ENCODE measurements at regions not wholly inside any gene's neighbourhood (a gene's known extent, or its start where the extent isn't known, plus 50 kb on each side); places are given as distances from the start of the nearest gene placed in this dataset.

DNA sequence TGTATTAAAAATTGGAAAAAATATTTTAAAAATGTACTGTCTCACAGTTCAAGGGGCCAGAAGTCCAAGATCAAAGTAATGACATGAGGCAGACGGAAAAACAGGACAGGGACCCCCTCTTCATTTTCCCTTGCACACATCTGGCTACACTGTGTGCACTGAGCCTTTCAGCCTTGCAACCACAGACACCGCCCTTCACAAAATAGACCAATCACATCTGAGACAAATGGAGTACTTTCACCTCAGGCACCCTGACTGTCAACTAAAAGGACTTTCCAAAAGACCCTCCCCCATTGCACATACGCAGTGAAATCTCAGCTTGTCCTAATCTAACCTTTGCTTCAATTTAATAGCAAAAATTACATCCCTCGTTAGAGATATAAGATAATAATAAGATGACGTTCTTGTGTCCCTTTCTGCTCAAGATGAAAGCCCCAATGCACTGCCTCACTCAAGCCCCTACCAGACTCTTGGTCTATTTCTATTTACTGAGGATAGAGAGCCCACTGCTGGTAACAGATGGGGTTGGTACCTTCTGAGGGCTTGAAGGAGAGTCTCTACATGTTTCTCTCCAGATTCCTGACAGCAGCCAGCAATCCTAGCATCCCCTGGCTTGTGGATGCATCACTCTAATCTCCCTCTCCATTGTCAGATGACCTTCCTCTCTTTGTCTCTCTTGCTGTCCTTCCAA is 514.8 kb upstream of the ADAMTS16 start:
- in situ Hi-C loops (cut with HindIII; ENCODE audit: low pct_unique_long_range_greater_than_20kb, low sequenced_read_pairs), result no loop called here
- no peak for DNase-seq (ENCODE audit: low read depth in 1 of 2, low spot score in 1 of 2)
- no peak for TF ChIP-seq JUND (IDR thresholded peaks at IDR 0.05; ENCODE audit: low read depth)

DNA sequence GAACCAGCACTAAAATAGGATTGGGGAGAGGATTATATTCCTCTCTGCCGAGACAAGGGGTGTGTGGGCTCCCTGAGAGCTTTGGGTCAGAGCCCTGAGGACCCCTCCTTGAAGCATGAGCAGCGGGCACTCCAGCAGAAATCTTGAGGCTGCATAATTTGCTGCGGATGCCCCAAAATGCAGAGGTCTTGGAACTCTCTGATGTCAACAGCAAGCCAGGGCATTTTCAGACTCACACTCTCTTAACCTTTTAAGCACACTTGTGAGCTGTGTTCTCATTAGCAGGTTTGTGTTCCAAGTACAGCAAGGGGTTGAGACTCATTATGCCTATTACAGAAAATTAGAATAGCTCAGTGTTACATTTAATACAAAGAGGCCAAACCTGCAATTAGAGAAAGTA is 513.0 kb upstream of the ADAMTS16 start:
- in situ Hi-C loops (cut with HindIII; ENCODE audit: low pct_unique_long_range_greater_than_20kb, low sequenced_read_pairs), result no loop called here
- DNase-seq (ENCODE audit: low read depth in 1 of 2, low spot score in 1 of 2), result no peak
- TF ChIP-seq JUND (IDR thresholded peaks at IDR 0.05; ENCODE audit: low read depth), result no peak

DNA sequence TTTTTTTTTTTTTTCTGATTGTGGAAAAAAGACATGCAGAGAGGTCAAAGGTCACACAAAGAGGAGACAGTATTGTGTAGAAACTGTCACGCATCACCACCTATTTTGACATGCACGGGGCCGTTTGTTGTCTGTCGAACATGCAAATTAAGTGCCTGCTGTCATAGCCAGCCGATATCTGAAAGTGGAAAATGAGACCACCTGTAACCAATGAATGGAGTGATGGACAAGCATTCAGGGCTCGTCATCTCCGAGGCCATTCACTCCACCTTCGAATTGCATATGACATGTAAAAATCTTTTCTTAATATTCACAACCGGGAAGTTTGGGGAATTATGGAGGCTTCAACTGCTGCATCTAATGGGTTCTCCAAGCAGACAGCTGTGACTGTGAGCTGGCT is 512.2 kb upstream of the ADAMTS16 start:
- TF ChIP-seq JUND (IDR thresholded peaks at IDR 0.05; ENCODE audit: low read depth), result no peak
- in situ Hi-C loops (cut with HindIII; ENCODE audit: low pct_unique_long_range_greater_than_20kb, low sequenced_read_pairs), result no loop called here
- no peak for DNase-seq (ENCODE audit: low read depth in 1 of 2, low spot score in 1 of 2)

DNA sequence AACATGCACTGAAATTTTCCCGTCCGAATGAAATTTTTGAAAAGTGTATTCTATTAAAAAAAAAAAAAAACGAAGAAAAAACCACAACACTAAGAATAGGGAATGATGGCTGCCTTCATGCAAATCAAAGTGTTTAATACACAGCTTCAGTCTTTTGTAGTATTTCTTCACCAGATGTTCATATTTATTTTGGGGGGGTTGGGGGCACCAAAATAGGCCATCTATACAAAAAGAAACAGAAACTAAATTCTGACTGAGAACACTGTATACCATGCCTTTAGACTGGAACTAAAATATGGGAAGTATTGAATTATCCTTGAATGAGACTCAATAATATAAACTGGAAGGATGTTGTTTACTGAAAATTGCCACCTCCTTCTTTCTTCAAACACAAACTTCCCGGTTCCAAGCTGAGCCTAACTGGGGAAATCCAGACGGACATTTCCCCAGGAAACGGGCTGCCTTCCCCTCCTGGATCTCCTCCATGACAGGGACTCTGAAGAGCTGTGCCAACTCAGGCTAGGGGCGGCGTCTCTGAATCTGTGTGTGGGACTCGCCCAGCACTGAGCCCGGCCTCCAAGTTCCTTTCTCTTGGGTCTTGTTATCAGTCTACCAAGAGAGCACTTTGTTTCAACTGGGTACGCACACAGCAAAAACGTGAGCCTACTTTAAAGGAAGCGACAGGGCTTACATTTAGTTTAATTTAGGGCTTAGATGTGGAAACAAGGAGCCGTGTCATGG is 511.3 kb upstream of the ADAMTS16 start:
- DNase-seq (ENCODE audit: low read depth in 1 of 2, low spot score in 1 of 2), result no peak
- in situ Hi-C loops (cut with HindIII; ENCODE audit: low pct_unique_long_range_greater_than_20kb, low sequenced_read_pairs), result no loop called here
- TF ChIP-seq JUND (IDR thresholded peaks at IDR 0.05; ENCODE audit: low read depth), result no peak

DNA sequence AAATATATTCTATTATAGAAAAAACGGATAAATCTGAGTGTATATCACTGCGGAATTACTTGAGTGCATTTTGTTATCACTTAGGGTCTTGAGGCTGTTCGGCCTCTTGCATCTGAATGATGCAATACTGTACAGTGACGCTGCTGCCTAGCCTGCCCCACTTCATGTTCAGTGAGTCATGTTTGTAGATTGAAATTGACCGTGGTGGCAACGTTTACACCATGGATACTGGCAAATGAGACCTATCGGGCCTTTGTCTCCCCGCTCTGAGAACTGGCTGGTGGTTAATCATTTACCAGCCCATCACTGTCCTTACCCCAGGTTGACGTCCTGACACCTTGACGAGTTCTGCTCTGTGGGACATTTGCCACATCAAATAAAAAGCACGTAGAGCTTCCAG is 510.1 kb upstream of the ADAMTS16 start:
- DNase-seq (ENCODE audit: low read depth in 1 of 2, low spot score in 1 of 2), result no peak
- in situ Hi-C loops (cut with HindIII; ENCODE audit: low pct_unique_long_range_greater_than_20kb, low sequenced_read_pairs), result no loop called here
- no peak for TF ChIP-seq JUND (IDR thresholded peaks at IDR 0.05; ENCODE audit: low read depth)

DNA sequence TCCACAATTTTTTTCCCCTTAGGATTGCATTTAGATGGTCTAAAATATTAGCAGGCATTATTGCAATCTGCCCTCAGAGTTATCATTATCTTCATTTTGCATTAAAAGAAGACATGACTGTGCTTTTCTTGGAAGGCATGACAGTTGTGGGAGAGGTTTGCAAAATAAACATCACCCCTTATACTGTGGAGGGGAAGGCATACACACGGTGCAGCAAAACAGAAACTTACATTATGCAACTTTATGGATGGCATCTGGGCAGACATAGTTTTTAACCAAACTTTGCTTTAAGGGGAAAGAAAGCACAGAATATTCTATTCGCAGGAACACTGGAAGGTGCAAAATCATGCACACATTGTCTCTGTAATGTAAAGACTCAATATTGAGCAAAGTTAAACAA is 505.8 kb upstream of the ADAMTS16 start:
- TF ChIP-seq JUND (IDR thresholded peaks at IDR 0.05; ENCODE audit: low read depth), result no peak
- DNase-seq (ENCODE audit: low read depth in 1 of 2, low spot score in 1 of 2), result no peak
- in situ Hi-C loops (cut with HindIII; ENCODE audit: low pct_unique_long_range_greater_than_20kb, low sequenced_read_pairs), result no loop called here

DNA sequence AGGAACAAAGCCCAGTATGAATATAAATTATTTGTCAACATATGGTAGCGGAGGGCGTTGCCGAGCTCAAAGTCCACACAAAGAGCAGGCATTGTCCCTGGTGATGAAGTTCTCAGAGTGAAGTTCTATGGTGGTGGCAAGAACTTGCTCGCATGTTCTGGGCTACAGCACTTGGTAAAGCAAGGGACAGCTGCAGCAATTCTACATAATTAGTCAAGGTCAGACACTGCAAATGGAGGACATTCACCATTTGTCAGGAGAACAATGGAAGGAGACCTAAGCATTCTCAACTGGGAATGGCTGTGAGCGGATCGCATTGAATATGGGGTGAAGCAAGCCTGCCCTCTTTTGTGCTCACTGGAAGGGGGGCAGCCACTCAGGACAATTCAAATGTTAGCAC is 503.8 kb upstream of the ADAMTS16 start:
- DNase-seq (ENCODE audit: low read depth in 1 of 2, low spot score in 1 of 2), result no peak
- in situ Hi-C loops (cut with HindIII; ENCODE audit: low pct_unique_long_range_greater_than_20kb, low sequenced_read_pairs), result no loop called here
- no peak for TF ChIP-seq JUND (IDR thresholded peaks at IDR 0.05; ENCODE audit: low read depth)

DNA sequence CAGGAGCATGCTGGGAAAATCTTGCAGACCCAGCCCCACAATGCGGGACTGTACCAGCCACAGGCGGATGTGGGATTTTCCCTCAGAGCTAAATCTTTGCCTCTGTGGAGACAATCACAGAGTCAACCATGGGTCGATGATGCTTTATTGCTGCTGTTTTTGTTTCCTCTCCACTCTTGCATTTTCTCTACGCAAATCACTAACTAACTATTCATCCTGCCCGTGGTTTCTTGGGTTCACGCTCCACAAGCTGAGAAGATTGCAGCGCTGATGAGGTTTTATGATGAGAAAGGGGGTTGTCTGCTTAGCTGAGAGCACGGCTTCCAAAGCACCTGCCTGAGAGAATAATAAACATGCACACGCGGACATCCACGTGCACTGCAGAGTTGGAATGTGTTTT is 500.2 kb upstream of the ADAMTS16 start:
- no peak for TF ChIP-seq JUND (IDR thresholded peaks at IDR 0.05; ENCODE audit: low read depth)
- in situ Hi-C loops (cut with HindIII; ENCODE audit: low pct_unique_long_range_greater_than_20kb, low sequenced_read_pairs), result no loop called here
- no peak for DNase-seq (ENCODE audit: low read depth in 1 of 2, low spot score in 1 of 2)

DNA sequence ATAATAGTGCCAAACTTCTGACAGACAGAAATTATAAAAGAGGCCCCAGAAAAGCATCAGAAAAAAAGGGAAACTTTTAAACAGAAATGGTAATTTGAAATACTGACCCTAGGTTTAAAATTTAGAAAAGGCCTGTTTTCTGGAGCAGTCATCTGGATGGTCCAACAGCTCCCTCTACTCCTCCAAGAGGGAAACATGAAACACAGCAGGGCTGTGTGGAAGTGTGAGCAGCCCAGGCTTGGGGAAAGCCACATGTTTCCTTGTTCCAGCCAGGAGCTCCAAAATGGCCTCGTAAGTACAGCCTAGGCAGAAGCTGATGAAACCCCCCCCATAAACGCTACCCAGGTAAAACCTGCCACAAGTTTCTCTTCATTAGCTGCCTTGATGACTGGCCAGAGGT is 499.3 kb upstream of the ADAMTS16 start:
- in situ Hi-C loops (cut with HindIII; ENCODE audit: low pct_unique_long_range_greater_than_20kb, low sequenced_read_pairs), result no loop called here
- DNase-seq (ENCODE audit: low read depth in 1 of 2, low spot score in 1 of 2), result peak in 1 of 2 experiments; percentile 34
- no peak for TF ChIP-seq JUND (IDR thresholded peaks at IDR 0.05; ENCODE audit: low read depth)

DNA sequence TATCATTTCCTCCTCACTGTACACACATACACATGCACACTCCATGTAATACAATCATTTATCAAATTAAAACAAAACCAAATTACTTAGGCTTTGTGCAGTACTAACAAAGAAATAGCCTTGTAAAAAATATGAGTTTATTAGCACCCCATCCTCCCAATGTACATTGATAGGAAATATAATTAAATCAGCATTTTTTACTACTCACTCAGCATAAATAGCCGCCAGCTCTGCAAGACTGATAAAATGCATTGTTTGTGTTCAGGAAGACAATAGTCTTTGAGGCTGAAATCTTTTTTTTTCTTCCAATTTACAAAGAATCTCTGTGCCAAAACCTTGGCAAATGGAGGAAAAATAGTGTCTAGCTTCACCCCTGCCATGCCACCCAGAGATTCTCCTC is 497.6 kb upstream of the ADAMTS16 start:
- in situ Hi-C loops (cut with HindIII; ENCODE audit: low pct_unique_long_range_greater_than_20kb, low sequenced_read_pairs), result no loop called here
- TF ChIP-seq JUND (IDR thresholded peaks at IDR 0.05; ENCODE audit: low read depth), result no peak
- no peak for DNase-seq (ENCODE audit: low read depth in 1 of 2, low spot score in 1 of 2)

DNA sequence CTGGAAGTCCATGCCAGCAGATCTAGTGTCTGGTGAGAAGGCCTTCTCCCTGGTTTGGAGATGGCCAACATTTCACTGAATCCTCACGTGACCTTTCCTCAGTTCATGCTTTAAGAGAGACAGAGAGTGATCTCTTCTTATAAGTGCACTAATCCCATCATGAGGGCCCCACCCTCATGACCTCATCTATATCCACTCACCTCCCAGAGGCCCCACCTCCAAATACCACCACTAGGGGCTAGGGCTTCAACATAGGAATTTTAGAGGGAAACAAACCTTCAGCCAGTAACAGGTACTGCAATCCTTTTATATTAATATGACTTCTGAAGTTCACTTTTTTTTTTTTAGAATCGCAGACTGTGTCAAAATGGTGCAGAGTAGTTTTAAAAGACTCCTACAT is 496.9 kb upstream of the ADAMTS16 start:
- no peak for TF ChIP-seq JUND (IDR thresholded peaks at IDR 0.05; ENCODE audit: low read depth)
- in situ Hi-C loops (cut with HindIII; ENCODE audit: low pct_unique_long_range_greater_than_20kb, low sequenced_read_pairs), result no loop called here
- DNase-seq (ENCODE audit: low read depth in 1 of 2, low spot score in 1 of 2), result no peak

DNA sequence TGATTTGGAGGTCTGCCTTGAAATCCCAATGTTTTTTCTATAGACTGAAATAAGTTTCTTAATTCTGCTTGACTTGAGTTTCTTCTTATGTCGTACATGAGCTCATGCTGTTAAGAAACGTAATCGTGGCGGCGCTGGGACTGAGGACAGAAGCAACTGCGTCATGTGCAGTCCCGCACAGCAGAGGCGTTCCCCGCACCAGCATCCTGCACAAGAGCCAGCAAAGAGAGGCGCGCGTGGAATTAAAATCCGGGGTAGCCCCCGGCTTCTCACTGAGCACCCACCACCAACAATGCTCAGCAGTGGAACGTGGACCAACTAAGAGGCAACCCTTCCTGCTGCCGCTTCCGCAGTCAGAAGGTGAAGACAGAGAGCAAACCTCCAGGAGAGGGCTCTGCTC is 496.2 kb upstream of the ADAMTS16 start:
- in situ Hi-C loops (cut with HindIII; ENCODE audit: low pct_unique_long_range_greater_than_20kb, low sequenced_read_pairs), result no loop called here
- peak; percentile 21 to 28 for DNase-seq (ENCODE audit: low read depth in 1 of 2, low spot score in 1 of 2)
- TF ChIP-seq JUND (IDR thresholded peaks at IDR 0.05; ENCODE audit: low read depth), result no peak

DNA sequence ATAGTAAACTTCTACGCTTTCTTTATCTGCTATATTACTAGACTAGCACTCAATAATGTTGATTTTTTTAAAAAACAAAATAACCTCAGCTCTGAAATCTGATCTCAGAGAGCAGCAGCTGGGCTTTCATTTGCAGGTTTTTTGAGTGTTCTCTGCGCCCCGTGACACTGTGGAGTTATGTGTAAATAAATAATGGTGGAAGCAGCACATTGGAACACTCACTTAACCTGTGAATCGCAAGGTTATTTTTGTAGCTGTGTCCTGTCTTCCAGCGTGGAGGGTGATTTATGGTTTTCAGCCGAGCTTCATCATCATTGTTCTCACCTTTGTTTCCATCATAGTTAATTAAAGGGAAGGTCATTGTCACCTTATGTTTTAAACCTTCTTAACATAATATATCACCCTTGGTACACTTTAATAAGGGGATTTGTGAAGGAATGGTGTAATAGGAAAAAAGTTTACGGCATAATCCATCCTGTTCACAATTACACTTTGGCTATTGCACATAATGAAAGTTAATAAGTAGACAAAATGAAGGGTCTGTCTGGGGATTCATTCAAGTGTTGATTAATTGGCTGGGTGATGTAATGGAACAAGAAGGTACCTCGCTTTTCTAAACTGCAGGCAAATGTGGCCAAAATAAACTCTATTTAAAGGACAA is 493.3 kb upstream of the ADAMTS16 start:
- no peak for DNase-seq (ENCODE audit: low read depth in 1 of 2, low spot score in 1 of 2)
- in situ Hi-C loops (cut with HindIII; ENCODE audit: low pct_unique_long_range_greater_than_20kb, low sequenced_read_pairs), result no loop called here
- no peak for TF ChIP-seq JUND (IDR thresholded peaks at IDR 0.05; ENCODE audit: low read depth)
